ENCODE measurements at regions not wholly inside any gene's neighbourhood (a gene's known extent, or its start where the extent isn't known, plus 50 kb on each side); places are given as distances from the start of the nearest gene placed in this dataset.

- no CpG with 5 or more reads among the region's 3 CpGs for WGBS, 2 experiments (ENCODE audit: extremely low coverage in 2 of 2, insufficient read length in 1 of 2)
- Histone ChIP-seq H2AFZ (replicated peaks; ENCODE audit: low read length, poor library complexity) (no peak overlapping the region), H2AK5ac (ENCODE audit: low read depth, low read length) (no peak overlapping the region), H3K36me3 (ENCODE audit: control insufficient read depth, insufficient read depth, low read length) (no peaks in the 10 kb centered on the region), H3K4me1 (ENCODE audit: control insufficient read depth, insufficient read depth, low read length) (no peaks in the 10 kb centered on the region), H4K8ac (ENCODE audit: low read depth in 2 of 2, low read length in 2 of 2) (no peak overlapping the region), H4K5ac (ENCODE audit: low read depth, low read length) (no peak overlapping the region), H4K20me1 (ENCODE audit: insufficient read depth, low read length) (no peaks in the 10 kb centered on the region), H2BK20ac (ENCODE audit: low read depth, low read length) (no peak overlapping the region), H3K4ac (ENCODE audit: low read depth, low read length) (no peak overlapping the region), H4K91ac (ENCODE audit: insufficient read depth, low read depth, low read length) (no peak overlapping the region), H3K9me3 (ENCODE audit: control insufficient read depth, insufficient read depth, low read length) (no peaks in the 10 kb centered on the region; the same call in 1 of the 2 replicates), H3K23ac (ENCODE audit: low read depth, low read length) (no peak overlapping the region), H3K27me3 (ENCODE audit: control insufficient read depth, insufficient read depth, low read length) (no peaks in the 10 kb centered on the region), H2BK15ac (ENCODE audit: low read depth, low read length) (no peak overlapping the region), H3K9ac (ENCODE audit: low read depth, low read length) (no peak overlapping the region), H2BK5ac (ENCODE audit: low read depth, low read length, poor library complexity, severe bottlenecking) (no peak overlapping the region), H3K4me3 (ENCODE audit: insufficient read depth, low read depth, low read length) (no peak overlapping the region), H2AK9ac (replicated peaks; ENCODE audit: low read depth, low read length, poor library complexity) (no peak overlapping the region), H3K27ac (ENCODE audit: insufficient read depth, low read length) (no peak overlapping the region), H3K56ac (ENCODE audit: extremely low read depth, insufficient read depth, low read length) (no peak overlapping the region), H3K9me1 (ENCODE audit: insufficient read depth, low read length) (no peaks in the 10 kb centered on the region), H2BK120ac (ENCODE audit: low read depth, low read length) (no peak overlapping the region), H3K18ac (ENCODE audit: low read depth, low read length) (no peak overlapping the region), H3K14ac (replicated peaks; ENCODE audit: low read depth, low read length) (no peak overlapping the region), H3K79me1 (ENCODE audit: low read depth in 1 of 2, low read length in 2 of 2) (no peaks in the 10 kb centered on the region), H3K4me2 (ENCODE audit: low read depth, low read length) (no peak overlapping the region)
- no peak for TF ChIP-seq USF2 (IDR thresholded peaks at IDR 0.05; ENCODE audit: low read depth, low read length)
- no peak for TF ChIP-seq RFX5 (IDR thresholded peaks at IDR 0.05; ENCODE audit: low read depth, low read length)
- no peak for TF ChIP-seq MAFK (IDR thresholded peaks at IDR 0.05; ENCODE audit: low read depth, low read length)
- TF ChIP-seq NFE2L2 (IDR thresholded peaks at IDR 0.05; ENCODE audit: low read depth, low read length) = no peak
- no peak for TF ChIP-seq MXI1 (IDR thresholded peaks at IDR 0.05; ENCODE audit: borderline replicate concordance, low read depth, low read length)
- TF ChIP-seq MAZ (IDR thresholded peaks at IDR 0.05; ENCODE audit: borderline replicate concordance, low read depth, low read length) = no peak
- TF ChIP-seq BHLHE40 (IDR thresholded peaks at IDR 0.05; ENCODE audit: low read depth, low read length) = no peak
- no peak for TF ChIP-seq RAD21 (IDR thresholded peaks at IDR 0.05; ENCODE audit: low read length)
- no TSS peak for BruUV-seq (replicated peaks)
- POLR2A ChIA-PET (ENCODE audit: unreplicated experiment) = no interaction called here
- CTCF ChIA-PET = no interaction called here
- dilution Hi-C loops (cut with HindIII; ENCODE audit: low sequenced_read_pairs, unreplicated experiment) = no loop called here
- ATAC-seq (ENCODE audit: low read depth) (no peak), DNase-seq (no peak)
- intact Hi-C loops (cut with micrococcal nuclease) = no loop called here
- in situ Hi-C loops (cut with MboI; ENCODE audit: low sequenced_read_pairs) = no loop called here
Observed at GRCh38 chr1:230493264-230493663, 67.1 kb upstream of the PGBD5 start.
